Activated CD4-positive, alpha-beta T cell treated with anti-CD3 and anti-CD28 coated beads, Interleukin-2, amount 50 U/mL, for 1 hour (primary cell): ENCODE measurements at regions not wholly inside any gene's neighbourhood (a gene's known extent, or its start where the extent isn't known, plus 50 kb on each side); places are given as distances from the start of the nearest gene placed in this dataset.

Source experiments
- DNase-seq: peaks from one replicate; pipeline ENCODE4 v3.0.0-alpha.2; 2020

DNA sequence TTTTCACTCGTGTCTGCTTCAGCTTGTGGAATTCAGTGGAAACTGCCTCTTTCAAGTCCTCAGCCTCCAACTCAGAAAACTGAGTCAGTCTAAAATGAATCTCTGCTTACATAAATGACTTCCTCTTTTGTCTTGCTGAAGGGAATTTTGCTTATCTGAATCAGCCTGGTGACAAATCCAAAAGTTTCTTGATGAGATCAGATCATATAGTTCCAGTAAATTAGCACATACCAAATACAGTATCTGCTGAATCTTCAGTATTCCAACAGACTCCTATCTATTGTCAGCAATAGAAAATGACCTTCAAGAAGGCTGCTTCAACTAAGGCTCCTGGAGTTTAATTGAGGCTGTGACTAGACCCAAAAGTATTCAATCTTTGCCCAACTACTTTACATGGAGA is 290.0 kb downstream of the MZT1 start:
- no peak for DNase-seq

DNA sequence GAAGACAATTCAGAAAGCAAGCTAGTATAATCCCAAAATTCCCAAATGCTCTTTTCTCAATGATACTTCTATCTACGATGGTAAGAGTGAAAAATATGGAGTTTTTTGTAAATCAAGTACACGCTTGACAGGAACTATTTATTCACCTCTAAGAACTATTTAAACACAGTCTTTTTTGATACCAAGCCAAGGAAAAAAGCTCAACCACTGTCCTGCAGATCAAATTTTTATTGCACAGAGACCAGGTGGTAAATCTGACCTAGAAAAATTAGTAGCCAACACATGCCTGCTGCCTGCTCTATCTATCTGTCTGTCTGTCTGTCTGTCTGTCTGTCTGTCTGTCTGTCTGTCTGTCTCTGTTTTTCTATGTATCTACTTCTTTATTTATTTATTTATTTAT is 292.2 kb downstream of the MZT1 start:
- no peak for DNase-seq

DNA sequence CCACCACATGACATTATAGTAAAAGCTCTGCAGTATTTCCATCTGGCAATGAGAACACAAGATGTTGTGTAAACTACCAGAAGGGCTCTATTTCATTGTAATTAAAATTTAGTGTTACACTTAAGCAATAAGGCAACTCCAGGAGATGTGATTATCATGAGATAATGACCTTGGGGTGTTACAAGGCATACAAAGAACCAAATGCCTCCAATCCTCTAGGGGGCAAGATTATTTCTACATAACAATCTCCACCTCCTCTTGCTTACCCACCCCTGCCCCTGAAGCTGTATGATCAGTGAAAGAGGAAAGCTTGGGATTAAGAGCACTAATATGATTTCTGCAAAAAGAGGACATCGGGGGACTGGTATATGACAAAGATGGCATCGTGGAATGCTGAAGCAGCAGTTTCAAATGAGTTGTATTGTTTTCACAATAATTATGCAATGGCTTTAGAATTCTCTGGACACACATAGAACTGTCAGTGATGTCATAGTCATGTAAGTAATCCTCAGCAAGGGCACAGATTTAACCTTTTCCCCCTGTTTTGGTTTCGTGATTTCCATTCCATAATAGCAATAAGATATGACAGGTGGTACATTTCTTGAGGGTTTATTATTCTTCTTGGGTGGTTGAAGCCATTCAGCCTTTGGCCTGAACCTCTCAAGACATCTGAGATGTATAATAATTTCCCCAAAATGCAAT is 295.3 kb downstream of the MZT1 start:
- DNase-seq: no peak

DNA sequence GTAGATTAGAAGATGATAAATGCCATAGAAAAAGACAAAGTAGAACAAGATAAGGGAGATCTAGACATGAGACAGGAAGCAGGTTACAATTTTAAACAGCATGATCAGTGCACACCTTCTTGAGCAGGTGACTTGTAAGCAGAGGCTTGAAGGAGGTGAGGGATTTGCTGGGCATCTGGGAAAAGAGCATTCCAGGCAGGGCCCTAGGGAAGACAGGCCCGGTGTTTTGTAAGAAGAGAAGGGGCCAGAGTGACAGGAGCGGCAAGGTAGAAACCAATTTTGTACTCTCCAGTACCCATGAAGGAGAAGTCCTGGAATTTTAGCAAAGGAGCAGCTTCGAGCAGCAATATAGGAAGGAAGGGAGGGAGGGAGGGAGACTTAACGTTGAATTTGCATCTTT is 296.5 kb downstream of the MZT1 start:
- DNase-seq: no peak

DNA sequence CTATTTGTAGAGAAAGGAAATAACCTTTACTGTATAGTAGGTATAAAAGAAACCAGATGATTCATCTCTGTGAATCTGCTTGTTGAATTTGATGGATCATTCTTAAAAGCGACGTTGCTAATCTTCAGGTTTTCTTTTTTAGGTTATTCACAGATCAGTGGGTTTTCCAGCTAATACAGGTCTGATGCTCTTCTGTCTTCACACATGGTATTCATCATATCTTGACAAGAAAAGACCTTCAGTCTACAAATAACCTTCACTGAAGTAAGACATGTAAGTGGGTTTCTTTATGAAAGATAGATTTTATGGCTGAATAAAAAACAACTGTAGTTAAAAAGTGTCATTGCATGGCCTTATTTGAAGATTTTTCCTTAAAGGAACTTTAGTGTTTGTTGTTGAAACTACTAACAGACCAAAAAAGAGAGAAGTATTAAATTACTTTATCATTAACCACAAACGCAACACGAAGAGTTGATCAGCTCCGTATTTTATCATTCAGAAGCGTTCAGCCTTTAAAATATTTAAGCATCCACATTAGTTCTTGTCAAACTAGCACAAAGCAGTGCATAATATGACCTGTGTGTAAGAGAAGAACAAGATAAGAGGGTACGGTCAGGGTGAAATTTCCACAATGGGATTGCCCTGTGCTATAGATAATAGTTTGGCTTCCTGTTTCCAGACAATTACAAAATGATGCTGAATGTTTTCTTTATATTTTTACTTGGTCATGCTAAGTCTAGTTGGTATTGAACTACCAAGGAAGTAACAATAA is 299.5 kb downstream of the MZT1 start:
- DNase-seq: no peak

DNA sequence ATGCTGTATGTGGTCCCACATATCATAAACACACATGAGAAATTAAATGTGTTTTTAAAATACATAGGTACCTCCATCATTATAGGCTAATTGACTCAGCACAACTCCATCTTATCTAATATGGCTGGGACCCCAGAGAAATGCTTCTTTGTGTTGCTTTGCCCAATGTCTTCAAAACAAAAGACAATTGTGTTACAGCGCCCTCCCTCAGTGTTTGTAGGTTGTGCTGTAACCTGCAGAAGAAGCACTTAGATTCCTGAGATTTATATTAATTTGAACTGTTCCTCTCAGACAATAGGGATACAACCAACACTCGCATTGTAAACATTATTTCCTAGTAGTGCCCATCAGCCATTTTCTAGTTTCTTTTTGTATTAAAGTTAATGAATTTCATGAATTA is 303.4 kb downstream of the MZT1 start:
- no peak for DNase-seq

DNA sequence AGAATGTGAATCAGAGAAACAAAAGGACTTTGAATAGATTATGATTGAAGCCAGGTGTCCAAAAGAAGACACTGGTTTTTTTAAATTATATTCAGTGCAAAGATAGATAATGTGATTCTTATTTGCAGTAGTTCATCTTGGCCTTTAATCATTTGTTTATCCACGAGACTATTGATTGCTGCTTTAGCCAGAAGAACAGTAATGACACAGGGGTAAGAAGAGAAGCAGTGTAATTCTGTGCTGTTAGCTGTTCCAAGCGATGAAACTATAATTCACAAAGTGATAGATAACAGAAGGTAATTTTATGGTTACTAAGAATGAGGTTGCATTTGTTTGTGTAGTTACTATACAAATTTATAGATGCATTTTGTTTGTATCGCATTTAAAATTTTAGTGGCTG is 311.6 kb downstream of the MZT1 start:
- no peak for DNase-seq

DNA sequence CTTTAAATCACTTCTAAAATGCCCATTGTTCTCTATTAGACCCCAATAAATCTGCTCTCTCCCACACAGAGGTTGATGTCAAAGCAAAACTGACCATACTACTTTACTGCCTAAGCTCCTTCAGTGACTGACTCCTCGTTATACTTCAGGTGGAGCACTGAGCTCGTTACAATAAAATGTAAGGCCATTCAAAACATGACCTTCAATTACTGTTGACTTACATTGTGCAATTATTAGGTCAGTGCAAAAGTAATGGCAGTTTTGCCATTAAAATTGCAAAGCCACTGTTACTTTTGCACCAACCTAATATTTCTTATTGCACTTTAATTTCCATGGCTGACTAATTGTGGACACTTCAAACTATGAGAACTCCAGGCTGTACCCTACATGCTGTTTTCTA is 314.9 kb downstream of the MZT1 start:
- DNase-seq: no peak

DNA sequence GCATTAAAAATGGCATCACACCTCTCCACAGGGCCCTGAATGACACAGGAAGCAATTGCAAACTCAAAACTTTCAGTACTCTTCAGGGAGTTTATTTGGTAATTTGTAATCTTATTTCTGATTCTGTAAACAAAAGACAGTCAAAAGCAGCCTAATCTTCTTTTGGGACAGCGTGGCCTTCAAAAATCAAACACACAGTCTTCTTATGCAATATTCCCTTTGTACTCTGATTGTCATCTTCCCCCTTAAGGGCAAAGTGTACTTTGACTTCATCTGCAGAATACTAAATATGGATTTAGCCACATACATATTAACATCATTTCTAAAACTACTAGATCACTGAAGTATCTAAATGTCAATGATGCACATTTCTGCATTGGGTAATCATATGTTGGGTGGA is 322.0 kb downstream of the MZT1 start:
- DNase-seq: no peak

DNA sequence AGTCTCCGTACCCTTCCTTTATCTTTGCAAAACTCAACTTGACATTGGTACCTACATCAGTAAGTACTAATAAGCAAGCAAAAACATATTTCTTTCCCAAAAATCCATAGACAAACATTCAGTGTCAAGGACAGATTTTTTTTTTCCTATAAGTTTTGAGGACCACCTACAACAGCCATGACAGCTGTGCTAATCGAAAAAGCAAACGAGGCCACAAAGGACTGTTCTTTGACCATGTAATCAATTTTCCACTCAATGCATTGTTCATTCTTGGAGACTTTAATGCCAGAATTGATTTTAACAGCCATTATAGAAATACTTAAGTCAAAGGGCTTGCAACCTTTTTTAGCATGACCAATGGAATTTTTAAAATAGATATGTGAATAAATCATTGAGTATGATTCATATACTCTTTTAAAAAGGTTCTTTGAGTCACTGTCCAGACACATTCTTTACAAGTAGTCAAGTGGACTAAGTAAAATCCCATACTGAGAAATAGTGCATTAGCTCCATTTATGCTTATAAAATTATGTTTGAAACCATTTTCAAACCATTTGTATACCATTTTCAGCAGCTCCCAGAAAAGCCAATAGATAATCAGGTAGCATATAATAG is 323.9 kb downstream of the MZT1 start:
- no peak for DNase-seq

DNA sequence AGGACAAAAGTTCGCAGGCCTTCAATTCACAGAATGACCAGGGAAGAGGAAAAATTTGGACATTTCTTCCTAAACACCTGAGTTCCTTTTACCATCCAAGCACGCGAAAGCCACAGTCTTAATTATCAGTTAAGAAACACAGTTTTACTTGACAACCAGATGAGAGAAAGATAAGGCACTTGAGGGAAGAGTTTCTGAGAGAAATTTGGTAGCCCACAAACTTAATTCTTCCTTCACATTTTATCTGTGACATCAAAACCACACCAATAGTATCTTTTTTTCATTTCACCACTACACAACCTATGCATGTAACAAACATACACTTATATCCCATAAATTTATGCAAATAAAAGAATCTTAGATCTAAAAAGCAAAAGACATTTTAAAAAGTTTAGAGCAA is 326.6 kb downstream of the MZT1 start:
- DNase-seq: no peak

DNA sequence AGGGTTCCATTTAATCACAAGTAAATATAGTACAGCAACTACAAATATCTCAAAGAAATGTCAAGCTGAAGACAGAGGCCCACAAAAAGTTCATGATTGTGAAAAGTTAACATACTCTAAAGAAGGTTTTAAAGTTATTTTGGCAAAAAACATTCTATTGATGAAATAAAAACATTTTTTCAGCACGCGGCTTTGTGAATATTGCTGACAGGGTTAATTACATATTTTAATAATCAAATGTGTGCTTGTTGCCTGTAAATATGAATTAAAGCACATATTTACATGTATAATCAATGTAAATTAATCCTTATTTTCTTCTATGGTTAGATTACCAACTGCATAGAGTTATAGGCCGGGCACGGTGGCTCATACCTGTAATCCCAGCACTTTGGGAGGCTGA is 328.1 kb downstream of the MZT1 start:
- DNase-seq: no peak

DNA sequence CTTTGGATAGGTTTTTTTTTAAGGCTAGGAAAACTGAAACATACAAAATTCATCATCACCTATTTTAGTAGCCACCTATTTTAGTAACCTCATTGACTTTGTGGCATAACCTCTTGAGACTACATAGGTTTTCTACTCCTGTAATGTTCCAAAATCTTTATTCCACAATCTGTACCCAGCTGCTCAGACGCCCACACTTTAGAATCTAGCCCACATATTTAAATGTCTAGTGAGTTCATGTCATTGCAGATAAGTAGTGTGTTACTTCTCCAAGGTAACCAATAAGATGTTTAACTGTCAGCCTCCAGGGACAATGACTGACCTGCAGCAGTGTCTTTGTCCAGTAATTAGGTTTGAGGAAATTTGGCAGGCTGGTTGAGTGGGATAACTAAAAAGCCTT is 330.2 kb downstream of the MZT1 start:
- no peak for DNase-seq

DNA sequence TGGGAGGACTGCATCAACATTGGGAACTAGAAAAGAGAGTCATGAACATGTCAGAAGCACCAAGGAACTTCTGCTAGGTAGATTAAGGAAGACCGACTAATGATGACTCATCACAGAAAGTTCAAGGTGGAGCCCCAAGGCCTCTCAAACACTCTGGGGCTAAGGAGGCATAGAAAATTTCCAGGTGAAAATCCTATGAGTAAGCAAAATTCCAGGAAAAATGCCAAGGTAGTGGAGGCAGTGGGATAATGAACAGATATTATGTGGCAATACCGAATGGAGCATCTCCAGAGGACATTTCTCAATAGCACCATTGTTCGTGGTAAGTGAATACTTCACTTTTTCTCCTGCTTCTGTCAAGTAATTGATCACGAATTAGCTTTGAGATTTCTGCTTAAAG is 336.5 kb downstream of the MZT1 start:
- DNase-seq: no peak

DNA sequence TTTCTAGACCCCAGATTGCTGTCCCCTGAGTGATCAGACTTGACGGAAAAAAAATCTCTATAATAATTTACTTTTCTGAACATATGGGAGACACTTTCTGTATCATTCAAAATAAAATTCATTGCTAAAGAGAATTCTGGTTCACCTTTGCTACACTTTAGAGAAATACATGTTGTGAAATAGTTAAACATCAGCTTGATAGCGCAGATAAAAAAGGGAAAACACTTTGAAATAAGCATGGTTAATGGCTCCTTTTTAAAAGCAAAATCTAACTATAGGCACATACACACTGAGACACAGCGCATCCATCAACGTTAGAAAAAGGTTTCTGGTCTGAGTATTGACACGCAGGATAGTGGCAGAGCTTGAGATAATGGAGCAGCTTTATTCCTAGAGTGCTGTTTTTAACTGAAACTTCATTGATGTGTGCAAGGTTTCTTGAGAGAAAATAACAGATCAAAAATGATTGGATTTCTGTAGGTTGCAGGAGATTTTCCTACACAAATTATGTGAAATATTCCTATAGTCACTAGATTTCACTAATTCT is 341.2 kb downstream of the MZT1 start:
- DNase-seq: no peak

DNA sequence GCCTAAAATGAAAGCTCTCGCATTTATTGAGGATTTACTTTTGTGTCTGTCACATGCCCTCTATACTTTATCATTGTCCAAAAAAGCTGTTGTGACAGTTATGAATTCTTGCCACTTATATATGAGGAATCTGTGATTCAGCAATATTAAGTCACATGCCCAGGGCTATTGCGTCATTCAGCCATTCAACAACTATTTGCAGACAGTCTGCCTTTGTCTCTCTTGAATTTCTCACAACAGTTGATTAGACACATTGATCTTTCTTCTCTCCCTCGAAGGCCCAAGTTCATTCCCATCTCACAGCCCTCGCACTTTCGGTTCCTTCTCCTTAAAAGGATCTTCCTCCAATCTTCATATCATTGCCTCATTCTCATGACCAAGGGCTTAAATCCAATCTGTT is 342.6 kb downstream of the MZT1 start:
- no peak for DNase-seq

DNA sequence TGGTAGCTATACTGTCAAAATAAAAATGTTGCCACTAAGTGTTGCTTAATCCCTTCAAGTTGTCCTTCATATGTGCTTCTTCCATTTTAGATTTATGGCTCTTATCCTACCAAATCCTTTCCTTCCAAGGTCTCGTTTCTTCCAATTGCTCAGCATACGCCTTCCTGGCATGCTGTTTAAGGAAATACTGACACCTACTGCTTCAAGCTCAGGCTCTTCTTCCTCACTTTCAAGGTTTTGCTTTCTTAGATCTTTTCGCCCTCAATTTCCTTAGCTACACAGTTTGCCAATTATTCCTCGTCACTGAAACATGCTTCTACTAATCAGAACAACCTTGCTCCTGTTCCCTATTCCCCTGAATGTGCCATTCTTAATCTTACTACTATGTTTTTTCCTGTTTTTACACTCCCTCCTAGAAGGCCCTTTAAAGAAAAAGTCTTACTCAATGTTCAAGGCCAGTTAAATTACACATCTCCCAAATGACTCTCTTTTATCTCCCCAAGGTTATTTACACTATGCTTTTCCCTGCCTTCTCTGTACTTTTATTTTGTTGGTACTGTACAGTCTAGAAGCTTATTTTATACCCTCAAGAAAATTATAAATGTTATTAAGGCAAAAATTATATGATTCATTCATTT is 343.1 kb downstream of the MZT1 start:
- DNase-seq: no peak

DNA sequence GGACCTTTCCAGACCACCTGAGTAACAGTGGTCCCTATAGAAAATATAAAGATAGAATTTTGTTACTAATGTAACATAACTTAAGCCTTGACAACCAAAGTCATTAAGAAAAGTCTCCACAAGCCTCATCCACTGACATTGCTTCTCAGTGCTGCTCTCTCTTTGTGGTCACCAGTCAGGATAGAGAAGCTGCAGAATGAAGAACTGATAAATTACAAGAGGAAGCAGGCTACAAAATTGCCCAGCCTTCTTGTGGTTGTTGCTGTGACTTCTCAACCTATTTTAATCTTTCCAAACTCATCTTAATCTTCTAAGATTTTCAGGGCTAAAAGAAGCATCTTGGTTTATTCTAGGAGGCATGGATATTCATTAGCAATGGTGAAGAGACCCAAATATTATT is 343.8 kb downstream of the MZT1 start:
- DNase-seq: no peak

DNA sequence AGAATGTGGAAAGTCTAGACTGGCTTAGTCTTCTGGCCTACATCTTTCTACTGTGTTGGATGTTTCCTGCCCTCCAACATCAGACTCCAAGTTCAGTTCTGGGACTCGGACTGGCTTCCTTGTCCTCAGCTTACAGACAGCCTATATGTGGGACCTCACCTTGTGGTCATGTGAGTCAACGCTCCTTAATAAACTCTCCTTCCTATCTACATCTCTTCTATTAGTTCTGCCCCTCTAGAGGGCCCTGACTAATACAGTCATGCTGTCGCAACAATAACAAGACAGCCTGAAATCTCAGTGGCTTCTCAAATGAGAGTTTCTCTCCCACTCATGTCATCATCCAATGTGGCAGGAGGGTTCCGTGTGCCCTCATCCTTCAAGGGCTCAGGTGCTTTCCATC is 347.8 kb downstream of the MZT1 start:
- no peak for DNase-seq

DNA sequence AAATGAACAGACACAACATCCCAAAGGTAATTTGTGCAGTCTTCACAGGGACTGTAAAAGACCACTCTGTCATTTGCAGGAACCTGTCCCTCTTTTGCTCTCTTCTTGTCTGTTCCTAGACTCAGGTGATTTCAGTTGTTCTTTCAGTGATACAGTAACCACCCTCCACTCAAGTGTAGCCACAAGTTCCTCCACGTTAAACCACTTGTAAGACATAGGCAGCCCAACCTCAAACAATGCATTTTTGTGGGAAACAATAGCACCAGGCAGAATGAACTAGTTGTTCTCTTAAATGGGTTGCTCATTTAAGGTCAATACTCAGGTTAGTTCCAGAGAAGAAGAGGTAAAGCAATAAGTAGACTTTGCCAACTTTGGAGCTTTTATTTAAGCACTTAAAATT is 359.4 kb downstream of the MZT1 start:
- DNase-seq: no peak

DNA sequence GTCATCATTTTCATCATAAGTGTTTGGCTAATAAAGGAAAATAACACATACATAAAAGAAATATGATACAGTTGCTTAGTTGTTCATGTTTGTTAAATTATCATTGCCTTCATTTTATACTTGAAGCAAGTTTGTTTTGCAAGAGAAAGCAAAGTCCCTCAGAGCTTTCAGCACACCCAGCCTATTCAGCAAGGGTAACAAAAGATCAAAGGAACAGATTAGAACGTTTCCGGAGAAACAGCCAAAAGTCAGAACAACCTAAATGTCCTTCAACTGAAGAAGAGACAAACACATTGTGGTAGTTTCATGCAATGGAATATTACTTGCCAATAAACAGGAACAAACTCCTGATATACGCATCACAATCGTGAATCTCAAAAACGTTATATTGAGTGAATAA is 380.7 kb downstream of the MZT1 start:
- no peak for DNase-seq

DNA sequence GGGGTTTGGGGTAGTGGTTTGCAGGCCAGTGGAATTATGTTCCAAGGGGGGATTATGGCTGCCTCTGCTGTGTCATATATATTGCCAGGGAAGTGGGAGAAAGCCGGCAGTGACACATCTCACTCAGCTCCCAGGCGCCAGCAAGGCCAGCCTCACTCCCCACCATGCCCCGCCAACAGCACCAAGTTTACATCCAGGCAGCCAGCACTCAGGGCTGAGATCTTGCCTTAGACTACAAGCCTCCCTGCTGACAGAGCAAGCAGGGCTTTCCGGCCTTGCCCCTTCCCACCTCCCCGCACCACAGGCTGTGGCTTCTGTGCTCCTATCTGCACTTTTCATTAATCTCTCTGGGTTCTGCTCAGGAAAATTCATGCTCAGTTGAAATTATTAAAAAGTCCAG is 385.1 kb downstream of the MZT1 start:
- DNase-seq: no peak

DNA sequence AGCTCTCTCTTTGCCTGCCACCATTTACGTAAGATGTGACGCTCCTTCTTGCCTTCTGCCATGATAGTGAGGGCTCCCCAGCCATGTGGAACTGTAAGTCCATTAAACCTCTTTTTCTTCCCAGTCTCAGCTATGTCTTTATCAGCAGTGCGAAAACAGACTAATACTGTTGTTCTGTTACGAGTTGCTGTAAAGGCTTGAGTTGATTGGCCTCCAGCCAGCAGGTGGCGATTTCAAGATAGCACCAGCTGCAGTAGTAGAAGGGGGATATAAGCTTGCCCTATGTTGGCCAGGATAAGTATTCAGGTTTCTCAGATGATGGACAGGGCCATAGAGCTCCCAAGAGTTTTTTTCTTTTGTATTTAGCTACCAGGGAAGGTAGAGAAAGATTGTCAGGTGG is 385.5 kb downstream of the MZT1 start:
- no peak for DNase-seq
